HepG2 (cell line): ENCODE measurements at regions not wholly inside any gene's neighbourhood (a gene's known extent, or its start where the extent isn't known, plus 50 kb on each side); places are given as distances from the start of the nearest gene placed in this dataset.
"Not testable (repeated sequence)": the region's sequence is repeated elsewhere in the genome, so short reads cannot be mapped to it uniquely, and the experiment has no call there.

Source experiments
- ATAC-seq: fragments of 200-7000 bp; cut with Tn5 transposase; 3 replicates; pipeline ENCODE4 v1.9.1; 2020; ENCODE audit warnings: mild to moderate bottlenecking, moderate library complexity
- BruUV-seq: library from RNA; stranded (reverse); fragments of 400-500 nt; replicated peaks from 2 replicates; lab custom pipeline; 2021; lab: Mats Ljungman, UMichigan
- CTCF ChIA-PET: fragments of 300-600 bp; formaldehyde crosslinking; extraction: SDS; loops from one replicate; lab custom pipeline; 2021; ENCODE audit warnings: low total read pairs, inconsistent platforms, low intra/inter-chr PET ratio; lab: Yijun Ruan, JAX
- POLR2A ChIA-PET: fragments of 350-600 bp; sonication (Branson Sonifier 250); formaldehyde crosslinking; loops from one replicate; lab custom pipeline; 2020; ENCODE audit warnings: antibody characterized with exemption, inconsistent platforms; lab: Yijun Ruan, JAX
- DNase-seq: peaks from one replicate; pipeline ENCODE4 v3.0.0-alpha.2; 2015; ENCODE audit warnings: low spot score
- FAIRE-seq: peaks from 3 replicates; lab custom pipeline; 2011; peaks lifted over from hg19 to GRCh38; lab: Jason Lieb, UNC
- H2AFZ ChIP-seq: one replicate; pipeline ENCODE4 v1.6.1; 2011; ENCODE audit warnings: low read length, inconsistent platforms
- H3K27ac ChIP-seq: fragments of 300-600 bp; 3 replicates; pipeline ENCODE4 v1.8.0; 2011; ENCODE audit warnings: mixed run types, mild to moderate bottlenecking, mixed read lengths, low read length, inconsistent platforms; ENCODE audit not compliant: insufficient read depth; ENCODE audit errors: extremely low read length
- H3K27me3 ChIP-seq, 2 experiments: fragments of 200-600 bp in 1 of 2; 2 replicates in 1 of 2; 3 replicates in 1 of 2; pipeline versions ENCODE4 v1.6.0 to v1.8.0; 2011; ENCODE audit warnings: low read length in 2 of 2, mild to moderate bottlenecking in 2 of 2, moderate library complexity in 2 of 2, inconsistent platforms in 1 of 2; ENCODE audit not compliant: insufficient read depth in 2 of 2, control insufficient read depth in 1 of 2
- H3K36me3 ChIP-seq, 2 experiments: fragments of 200-600 bp in 1 of 2; replicated peaks in 1 of 2; 2 replicates in 1 of 2; 3 replicates in 1 of 2; pipeline versions ENCODE4 v1.5.1 to v1.8.0; 2011; ENCODE audit warnings: low read length in 2 of 2, inconsistent platforms in 1 of 2; ENCODE audit not compliant: insufficient read depth in 2 of 2, control insufficient read depth in 1 of 2
- H3K4me1 ChIP-seq: 2 replicates; pipeline ENCODE4 v1.5.1; 2012; ENCODE audit warnings: low read length, inconsistent platforms; ENCODE audit not compliant: insufficient read depth
- H3K4me2 ChIP-seq: 2 replicates; pipeline ENCODE4 v1.6.0; 2011; ENCODE audit warnings: low read depth, low read length, inconsistent platforms
- H3K4me3 ChIP-seq, 3 experiments: fragments of 200-600 bp in 1 of 3; sonication (generic), shearing (Covaris generic) in 1 of 3; replicated peaks in 1 of 3; 2 replicates each; pipeline ENCODE4 v1.5.1; 2011 to 2016; ENCODE audit warnings: low read length in 3 of 3, inconsistent platforms in 2 of 3, low read depth in 2 of 3, mild to moderate bottlenecking in 2 of 3, control low read depth in 1 of 3, mixed read lengths in 1 of 3; ENCODE audit not compliant: insufficient read depth in 1 of 3
- H3K79me2 ChIP-seq: one replicate; pipeline ENCODE4 v1.6.1; 2011; ENCODE audit warnings: low read length, inconsistent platforms; ENCODE audit not compliant: insufficient read depth
- H3K9ac ChIP-seq: 2 replicates; pipeline ENCODE4 v1.6.0; 2011; ENCODE audit warnings: mild to moderate bottlenecking, low read depth, low read length, inconsistent platforms; ENCODE audit not compliant: insufficient read depth
- H3K9me3 ChIP-seq: 2 replicates; pipeline ENCODE4 v1.5.1; 2012; ENCODE audit warnings: mild to moderate bottlenecking, low read length
- H4K20me1 ChIP-seq: 2 replicates; pipeline ENCODE4 v1.6.0; 2011; ENCODE audit warnings: inconsistent platforms, mild to moderate bottlenecking, low read length, moderate library complexity; ENCODE audit not compliant: insufficient read depth
- ESRRA ChIP-seq: sonication (generic); formaldehyde crosslinking; IDR thresholded peaks from 2 replicates; pipeline ENCODE4 v1.5.1; 2020; ENCODE audit warnings: mild to moderate bottlenecking, low read depth, missing genetic modification reagents
- GABPB1 ChIP-seq: IDR thresholded peaks from 2 replicates; pipeline ENCODE4 v1.6.1; 2016; ENCODE audit warnings: mild to moderate bottlenecking, missing genetic modification reagents, moderate library complexity, missing compliant biosample characterization
- KDM1A ChIP-seq: IDR thresholded peaks from 2 replicates; pipeline ENCODE4 v1.6.1; 2016; ENCODE audit warnings: missing compliant biosample characterization
- WGBS: methylation state at CpG from one replicate; pipeline ENCODE4 v1.1.6; 2017; ENCODE audit warnings: low lambda C conversion rate; 5-methylcytosine and 5-hydroxymethylcytosine counted together
- in situ Hi-C: cut with HindIII; loops from 2 replicates; pipeline ENCODE4 v1.10.0; 2017; ENCODE audit warnings: low pct_unique_long_range_greater_than_20kb; ENCODE audit not compliant: extremely low pct_ligation_motif_present
- intact Hi-C: fragments of 100-400 bp; cut with micrococcal nuclease; formaldehyde crosslinking; loops from one replicate; pipeline ENCODE4 v1.10.0; 2022; ENCODE audit not compliant: unreplicated experiment
- TF ChIP-seq, protein P1 (sequence below): IDR thresholded peaks from 2 replicates; pipeline ENCODE4 v1.6.1; 2016; ENCODE audit warnings: missing biosample characterization, missing genetic modification reagents, low read depth
- TF ChIP-seq, protein P2 (sequence below), 2 experiments: sonication (generic) in 1 of 2; formaldehyde crosslinking in 1 of 2; IDR thresholded peaks; 2 replicates each; pipeline versions ENCODE4 v1.5.1 to v1.6.1; 2011 to 2020; ENCODE audit warnings: borderline replicate concordance in 1 of 2, low read depth in 1 of 2, low read length in 1 of 2, mild to moderate bottlenecking in 1 of 2, missing genetic modification reagents in 1 of 2, moderate library complexity in 1 of 2

DNA sequence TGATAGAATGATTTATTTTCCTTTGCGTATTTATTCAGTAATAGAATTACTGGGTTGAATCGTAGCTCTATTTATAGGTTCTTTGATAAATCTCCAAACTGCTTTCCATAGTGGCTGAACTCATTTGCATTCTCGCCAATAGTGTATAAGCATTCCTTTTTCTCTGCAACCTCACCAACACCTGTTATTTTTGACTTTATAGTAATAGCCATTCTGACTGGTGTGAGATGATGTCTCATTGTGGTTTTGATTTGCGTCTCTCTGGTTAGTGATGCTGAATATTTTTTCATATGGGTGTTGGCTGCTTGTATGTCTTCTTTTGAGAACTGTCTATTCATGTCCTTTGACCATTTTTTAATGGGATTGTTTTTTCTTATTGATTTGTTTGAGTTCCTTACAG is 160.7 kb downstream of the MID1IP1 start (continued):
- TF ChIP-seq KDM1A (CRISPR knock-in tag) (no peak), ESRRA (CRISPR knock-in tag) (no peak), GABPB1 (CRISPR knock-in tag) (no peak)
- TF ChIP-seq, protein P1, sequence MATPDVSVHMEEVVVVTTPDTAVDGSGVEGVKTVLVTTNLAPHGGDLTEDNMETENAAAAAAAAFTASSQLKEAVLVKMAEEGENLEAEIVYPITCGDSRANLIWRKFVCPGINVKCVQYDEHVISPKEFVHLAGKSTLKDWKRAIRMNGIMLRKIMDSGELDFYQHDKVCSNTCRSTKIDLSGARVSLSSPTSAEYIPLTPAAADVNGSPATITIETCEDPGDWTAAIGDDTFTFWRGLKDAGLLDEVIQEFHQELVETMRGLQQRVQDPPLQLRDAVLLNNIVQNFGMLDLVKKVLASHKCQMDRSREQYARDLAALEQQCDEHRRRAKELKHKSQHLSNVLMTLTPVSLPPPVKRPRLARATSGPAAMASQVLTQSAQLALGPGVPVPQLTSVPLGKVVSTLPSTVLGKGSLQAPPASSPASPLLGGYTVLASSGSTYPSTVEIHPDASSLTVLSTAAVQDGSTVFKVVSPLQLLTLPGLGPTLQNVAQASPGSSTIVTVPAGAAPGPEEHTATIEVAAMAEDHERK (CRISPR knock-in tag) = no peak
- TF ChIP-seq, protein P2, sequence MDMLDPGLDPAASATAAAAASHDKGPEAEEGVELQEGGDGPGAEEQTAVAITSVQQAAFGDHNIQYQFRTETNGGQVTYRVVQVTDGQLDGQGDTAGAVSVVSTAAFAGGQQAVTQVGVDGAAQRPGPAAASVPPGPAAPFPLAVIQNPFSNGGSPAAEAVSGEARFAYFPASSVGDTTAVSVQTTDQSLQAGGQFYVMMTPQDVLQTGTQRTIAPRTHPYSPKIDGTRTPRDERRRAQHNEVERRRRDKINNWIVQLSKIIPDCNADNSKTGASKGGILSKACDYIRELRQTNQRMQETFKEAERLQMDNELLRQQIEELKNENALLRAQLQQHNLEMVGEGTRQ (IDR thresholded peaks at IDR 0.05; ENCODE audit: low read depth, low read length) = no peak
- TF ChIP-seq, protein P2 (CRISPR knock-in tag; IDR thresholded peaks at IDR 0.05; ENCODE audit: borderline replicate concordance) = no peak
- TF ChIP-seq, all 625 proteins: peak for 0

DNA sequence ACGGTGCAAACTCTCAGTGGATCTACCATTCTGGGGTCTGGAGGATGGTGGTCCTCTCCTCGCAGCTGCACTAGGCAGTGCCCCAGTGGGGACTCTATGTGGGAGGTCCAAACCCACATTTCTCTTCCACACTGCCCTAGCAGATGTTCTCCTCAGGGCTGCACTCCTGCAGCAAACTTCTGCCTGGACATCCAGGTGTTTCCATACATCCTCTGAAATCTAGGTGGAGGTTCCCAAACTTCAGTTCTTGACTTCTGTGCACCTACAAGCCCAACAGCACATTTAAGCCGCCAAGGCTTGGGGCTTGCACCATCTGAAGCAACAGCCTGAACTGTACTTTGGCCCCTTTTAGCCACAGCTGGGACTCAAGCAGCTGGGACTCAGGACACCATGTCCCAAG is 162.0 kb downstream of the MID1IP1 start:
- ATAC-seq, H2AFZ ChIP-seq, CTCF ChIA-PET, H3K4me3 ChIP-seq, POLR2A ChIA-PET, H3K9ac ChIP-seq, H3K27ac ChIP-seq, DNase-seq, H3K4me2 ChIP-seq, FAIRE-seq, in situ Hi-C loops, H3K36me3 ChIP-seq, BruUV-seq, H3K4me1 ChIP-seq, H3K79me2 ChIP-seq, intact Hi-C loops, H3K27me3 ChIP-seq, H4K20me1 ChIP-seq: not testable (repeated sequence)
- peaks cover 10% of the 10 kb centered on the region; the same call in 1 of the 2 replicates for H3K9me3 ChIP-seq
- 0% methylated on average over 1 of the region's 3 CpGs for whole genome bisulfite sequencing
